ENCODE measurements at regions not wholly inside any gene's neighbourhood (a gene's known extent, or its start where the extent isn't known, plus 50 kb on each side); places are given as distances from the start of the nearest gene placed in this dataset.

GRCh38 chr7:25279705-25280104 lies 51.4 kb upstream of the NPVF start:
- TF ChIP-seq CTCF (IDR thresholded peaks at IDR 0.05), result no peak
- no peak for DNase-seq
- no peak for ATAC-seq
- H3K27ac ChIP-seq, result no peak overlapping the region
- H3K9me3 ChIP-seq, result no peaks in the 10 kb centered on the region
- intact Hi-C loops (cut with DNase I), result no loop called here
- H3K36me3 ChIP-seq, result no peaks in the 10 kb centered on the region
- H3K4me1 ChIP-seq, result no peaks in the 10 kb centered on the region
- H3K27me3 ChIP-seq, result no peaks in the 10 kb centered on the region
- H3K4me3 ChIP-seq, result no peak overlapping the region

GRCh38 chr7:25280181-25280580 lies 51.9 kb upstream of the NPVF start:
- no peaks in the 10 kb centered on the region for H3K36me3 ChIP-seq
- no peaks in the 10 kb centered on the region for H3K4me1 ChIP-seq
- ATAC-seq (no peak), DNase-seq (no peak)
- TF ChIP-seq CTCF (IDR thresholded peaks at IDR 0.05), result no peak
- H3K9me3 ChIP-seq, result no peaks in the 10 kb centered on the region
- H3K4me3 ChIP-seq, result no peak overlapping the region
- intact Hi-C loops (cut with DNase I), result no loop called here
- H3K27me3 ChIP-seq, result no peaks in the 10 kb centered on the region
- no peak overlapping the region for H3K27ac ChIP-seq

- Histone ChIP-seq H3K4me3 (no peak overlapping the region), H3K9me3 (no peaks in the 10 kb centered on the region), H3K36me3 (no peaks in the 10 kb centered on the region), H3K27me3 (no peaks in the 10 kb centered on the region), H3K27ac (no peak overlapping the region), H3K4me1 (no peaks in the 10 kb centered on the region)
- intact Hi-C loops (cut with DNase I), result no loop called here
- no peak for TF ChIP-seq CTCF (IDR thresholded peaks at IDR 0.05)
- DNase-seq (no peak), ATAC-seq (no peak)
Measured at GRCh38 chr7:25282194-25282593, 53.9 kb upstream of the NPVF start.

- Histone ChIP-seq H3K27me3 (no peaks in the 10 kb centered on the region), H3K36me3 (no peaks in the 10 kb centered on the region), H3K9me3 (no peaks in the 10 kb centered on the region), H3K27ac (no peak overlapping the region), H3K4me1 (no peaks in the 10 kb centered on the region), H3K4me3 (no peak overlapping the region)
- TF ChIP-seq CTCF (IDR thresholded peaks at IDR 0.05), result no peak
- intact Hi-C loops (cut with DNase I), result no loop called here
- ATAC-seq, result no peak
- no peak for DNase-seq
Measured at GRCh38 chr7:25286756-25287155, 58.5 kb upstream of the NPVF start.

- no peak for DNase-seq
Measured at GRCh38 chr7:25287291-25287690, 59.0 kb upstream of the NPVF start.

More at GRCh38 chr7:25287291-25287690, 59.0 kb upstream of the NPVF start:
- Histone ChIP-seq H3K27ac (no peak overlapping the region), H3K9me3 (no peaks in the 10 kb centered on the region), H3K36me3 (no peaks in the 10 kb centered on the region), H3K4me1 (no peaks in the 10 kb centered on the region), H3K27me3 (no peaks in the 10 kb centered on the region), H3K4me3 (no peak overlapping the region)
- no peak for ATAC-seq
- no peak for TF ChIP-seq CTCF (IDR thresholded peaks at IDR 0.05)
- intact Hi-C loops (cut with DNase I), result no loop called here

Data from left lung (tissue), 4 donors.